T-helper 1 cell (primary cell): ENCODE measurements at regions not wholly inside any gene's neighbourhood (a gene's known extent, or its start where the extent isn't known, plus 50 kb on each side); places are given as distances from the start of the nearest gene placed in this dataset.
"Not testable (repeated sequence)": the region's sequence is repeated elsewhere in the genome, so short reads cannot be mapped to it uniquely, and the experiment has no call there.

Experiments used
- DNase-seq, 5 donors: peaks; one replicate each; pipeline ENCODE4 v3.0.0-alpha.2; 2012 to 2020

DNA sequence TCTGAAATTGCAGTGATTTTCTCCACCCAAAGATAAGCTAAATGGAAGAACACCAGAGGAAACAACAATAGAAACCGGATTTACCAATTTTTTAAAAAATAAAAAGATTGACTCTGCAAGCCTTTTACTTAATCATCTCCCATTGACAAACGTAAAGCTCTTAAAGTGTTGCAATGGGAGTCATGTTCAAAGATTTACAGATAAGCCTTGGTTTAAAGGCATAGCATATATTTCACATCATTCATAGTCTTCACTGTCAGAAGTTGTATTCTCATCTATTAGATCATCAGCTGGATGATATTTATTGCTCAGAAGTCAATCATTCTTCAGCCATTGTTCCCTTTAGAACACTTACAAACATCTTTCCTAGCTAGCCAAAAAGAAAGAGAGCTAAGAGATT lies 397.6 kb downstream of the GBE1 start:
- DNase-seq, result no peak

- no peak for DNase-seq
Observed at GRCh38 chr3:81354119-81354518, 407.3 kb downstream of the GBE1 start.

DNA sequence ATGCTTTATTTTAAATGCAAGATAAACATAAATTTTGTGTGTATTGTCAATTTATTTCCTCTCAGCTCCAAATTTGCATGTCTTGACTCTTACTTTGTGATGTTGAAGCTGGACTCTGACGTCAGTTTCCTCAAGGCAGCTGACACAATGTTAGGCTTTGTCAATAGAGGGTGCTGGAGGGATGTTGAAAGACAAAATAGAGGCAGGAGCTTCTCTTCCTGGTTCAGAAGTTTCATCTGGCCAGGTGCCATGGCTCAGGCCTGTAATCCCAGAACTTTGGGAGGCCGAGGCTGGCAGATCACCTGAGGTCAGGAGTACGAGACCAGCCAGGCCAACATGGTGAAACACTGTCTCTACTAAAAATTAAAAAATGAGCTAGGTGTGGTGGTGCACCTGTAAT lies 408.6 kb downstream of the GBE1 start:
- no peak for DNase-seq

DNA sequence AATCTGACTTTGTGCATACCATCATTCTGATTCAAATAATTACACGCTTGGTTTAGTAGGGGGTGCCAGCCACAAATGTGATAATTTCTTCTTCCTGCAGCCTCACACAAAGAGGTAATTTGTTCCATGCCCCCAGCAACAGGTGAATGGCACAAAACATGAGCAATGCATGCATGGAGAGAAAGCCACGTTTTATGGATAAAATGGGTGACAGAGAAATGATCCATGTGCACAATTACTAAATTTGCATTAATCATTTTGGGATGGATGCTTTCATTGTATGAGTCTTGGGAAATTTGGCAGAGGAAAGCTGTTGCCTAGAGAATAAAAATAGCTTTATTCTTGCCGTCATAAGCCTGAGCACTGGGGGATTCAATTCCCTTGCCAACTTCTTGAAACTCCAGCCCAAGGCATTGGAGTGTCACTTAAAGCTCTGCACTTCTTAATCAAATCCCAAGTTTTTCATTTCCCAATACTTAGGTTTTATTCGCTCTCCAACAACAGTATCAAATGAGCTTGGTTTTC lies 411.6 kb downstream of the GBE1 start:
- no peak for DNase-seq

DNA sequence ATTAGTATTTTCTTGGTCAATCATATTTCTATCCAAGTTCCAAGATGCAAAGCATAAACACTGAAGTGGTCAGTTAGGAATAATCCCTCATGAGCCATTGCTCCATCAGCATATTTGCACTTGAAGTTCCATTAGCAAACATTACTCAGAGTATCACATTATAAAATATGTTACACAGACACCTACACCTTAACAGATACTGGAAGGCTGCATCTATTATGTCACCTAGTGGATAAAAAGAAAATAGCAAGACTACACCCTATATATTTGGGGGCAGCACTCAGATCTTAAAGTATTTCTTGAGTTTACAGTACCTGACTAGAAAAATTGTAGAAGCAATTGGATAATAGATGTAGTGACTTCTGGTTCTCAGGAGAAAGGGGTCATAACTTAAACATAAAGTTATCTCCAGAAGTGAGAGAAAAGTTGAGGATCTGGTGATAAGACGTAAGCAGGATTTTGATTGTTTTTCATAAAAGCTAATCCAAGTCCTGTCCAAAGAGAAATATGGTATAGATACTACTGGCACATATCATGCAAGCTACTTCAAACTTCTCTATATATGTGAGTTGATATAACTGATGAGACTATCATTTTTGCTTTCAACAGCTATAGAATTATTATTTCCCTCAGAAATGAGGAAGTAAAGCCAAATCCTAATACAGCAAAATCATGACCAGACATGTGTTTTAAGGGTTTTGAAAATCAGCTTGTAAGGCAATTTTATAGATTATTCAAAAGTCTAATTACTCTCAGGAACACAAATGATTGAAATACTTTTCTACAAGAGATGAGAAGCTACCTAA lies 422.2 kb downstream of the GBE1 start:
- no peak for DNase-seq

GRCh38 chr3:81336470-81336869 lies 425.0 kb downstream of the GBE1 start:
- DNase-seq, result no peak

- not testable (repeated sequence) for DNase-seq
Observed at GRCh38 chr3:81329835-81330234, 431.6 kb downstream of the GBE1 start.

DNA sequence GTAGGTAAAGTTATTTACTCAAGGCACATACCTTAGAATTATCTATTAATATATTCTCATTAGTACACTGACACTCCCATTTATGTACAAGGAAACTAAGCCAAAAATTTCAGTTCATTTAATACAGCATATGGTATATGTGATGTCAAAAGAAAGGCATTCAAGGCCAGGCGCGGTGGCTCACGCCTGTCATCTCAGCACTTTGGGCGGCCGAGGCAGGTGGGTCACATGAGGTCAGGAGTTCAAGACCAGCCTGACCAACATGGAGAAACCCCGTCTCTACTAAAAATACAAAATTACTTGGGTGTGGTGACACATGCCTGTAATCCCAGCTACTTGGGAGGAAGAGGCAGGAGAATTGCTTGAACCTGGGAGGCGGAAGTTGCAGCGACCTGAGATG lies 435.2 kb downstream of the GBE1 start:
- DNase-seq, result no peak

GRCh38 chr3:81320862-81321261 lies 440.6 kb downstream of the GBE1 start:
- DNase-seq, result no peak

DNA sequence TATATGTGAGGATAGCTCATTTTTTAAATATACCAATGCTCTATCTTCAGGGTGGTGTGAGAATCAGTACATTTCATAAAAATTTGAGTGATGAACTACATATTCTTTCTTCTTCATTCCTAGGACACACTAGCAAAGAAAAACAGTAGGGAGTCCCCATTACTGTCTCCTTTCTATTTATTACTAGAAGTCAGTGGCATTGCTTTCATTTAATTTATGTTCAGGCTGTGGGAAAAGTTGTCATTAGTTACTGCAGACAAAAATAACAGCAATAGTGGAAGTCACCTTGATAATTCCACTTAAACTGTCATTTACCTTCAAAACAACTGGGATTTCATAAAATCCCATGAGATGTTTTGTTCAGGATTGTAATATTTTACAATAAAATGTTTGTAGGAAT lies 446.4 kb downstream of the GBE1 start:
- DNase-seq, result no peak

- no peak for DNase-seq
Observed at GRCh38 chr3:81311321-81311720, 450.1 kb downstream of the GBE1 start.

DNA sequence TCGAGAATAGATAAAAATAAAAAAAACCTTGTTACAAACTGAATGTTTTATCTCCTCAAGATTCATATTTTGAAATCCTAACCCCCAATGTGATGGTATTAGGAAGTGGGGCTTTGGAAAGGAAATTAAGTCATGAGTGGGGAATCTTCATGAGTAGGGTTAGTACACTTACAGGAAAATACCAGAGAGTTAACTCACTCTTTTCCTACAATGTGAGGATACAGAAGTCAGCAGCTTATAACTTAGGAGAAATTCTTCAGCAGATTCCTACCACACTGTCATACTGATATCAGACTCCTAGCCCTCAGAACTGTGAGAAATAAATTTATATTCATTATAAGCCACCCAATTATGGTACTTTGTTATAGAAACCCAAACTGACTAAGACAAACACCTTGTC lies 453.1 kb downstream of the GBE1 start:
- no peak for DNase-seq

- DNase-seq, result no peak
Observed at GRCh38 chr3:81307221-81307620, 454.2 kb downstream of the GBE1 start.

DNA sequence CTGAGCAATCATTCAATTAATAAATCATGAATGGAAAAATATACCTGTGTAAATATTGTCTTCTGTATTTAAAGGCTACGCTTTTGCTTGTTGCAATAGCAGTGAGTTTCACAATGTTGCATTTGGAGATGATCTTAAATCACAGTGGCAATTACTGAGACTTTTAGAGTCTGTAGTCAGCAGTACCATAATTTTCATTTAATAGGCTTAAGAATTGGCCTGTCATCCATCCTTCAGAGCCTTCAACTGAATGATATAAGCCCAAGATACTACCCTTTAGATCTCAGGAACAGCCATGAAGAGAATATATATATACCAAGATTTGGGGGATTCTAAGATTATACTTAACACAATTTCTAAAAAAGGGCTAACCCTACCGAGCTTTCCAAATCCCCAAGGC lies 458.1 kb downstream of the GBE1 start:
- no peak for DNase-seq

- peak in 1 of 5 donors; percentile 0 for DNase-seq
Observed at GRCh38 chr3:81302045-81302444, 459.4 kb downstream of the GBE1 start.

DNA sequence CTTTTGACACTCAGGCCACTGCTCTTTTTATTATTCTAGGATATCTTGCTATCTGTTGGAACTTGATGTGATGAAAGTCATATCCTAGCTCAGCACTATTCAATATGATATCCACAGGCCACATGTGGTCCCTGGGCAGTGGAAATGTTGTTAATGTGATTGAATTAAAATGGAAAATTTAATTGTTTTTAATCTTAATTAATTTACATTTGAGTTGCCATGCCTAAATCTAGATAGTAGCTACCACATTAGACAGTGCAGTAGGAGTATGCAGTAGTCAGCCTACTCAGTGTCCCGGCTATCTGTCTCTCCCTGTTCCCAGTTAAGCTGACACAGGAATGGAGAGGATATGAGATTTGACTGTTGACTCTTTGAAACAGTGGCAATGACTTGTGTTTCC lies 460.2 kb downstream of the GBE1 start:
- no peak for DNase-seq

DNA sequence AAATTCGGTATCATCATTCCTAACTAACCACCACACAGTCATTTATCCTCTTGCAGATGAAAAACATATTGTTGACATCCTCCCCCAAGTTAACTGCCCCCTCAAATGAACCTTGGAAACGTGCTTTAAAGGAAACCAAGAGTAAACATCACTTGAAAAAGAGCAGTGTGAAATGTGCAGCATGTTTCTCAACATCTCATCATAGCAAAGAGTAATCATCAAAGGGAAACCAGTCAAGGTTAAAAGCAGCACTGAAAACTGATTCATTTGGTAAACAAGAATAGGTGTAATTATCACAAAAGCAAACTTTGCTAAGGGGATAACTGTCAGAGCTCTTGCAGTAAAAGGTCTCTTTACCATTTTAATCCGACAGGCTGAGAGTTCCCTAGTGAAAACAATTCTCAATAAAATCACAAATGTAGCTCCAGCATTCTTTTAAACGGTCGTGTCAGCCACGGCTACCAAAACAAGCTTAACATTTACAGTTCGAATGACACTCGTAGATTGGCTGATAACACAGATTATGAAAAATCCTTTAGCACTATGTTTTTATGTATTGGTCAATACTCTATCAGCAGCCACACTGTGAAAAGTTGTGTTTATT lies 461.0 kb downstream of the GBE1 start:
- DNase-seq, result no peak

DNA sequence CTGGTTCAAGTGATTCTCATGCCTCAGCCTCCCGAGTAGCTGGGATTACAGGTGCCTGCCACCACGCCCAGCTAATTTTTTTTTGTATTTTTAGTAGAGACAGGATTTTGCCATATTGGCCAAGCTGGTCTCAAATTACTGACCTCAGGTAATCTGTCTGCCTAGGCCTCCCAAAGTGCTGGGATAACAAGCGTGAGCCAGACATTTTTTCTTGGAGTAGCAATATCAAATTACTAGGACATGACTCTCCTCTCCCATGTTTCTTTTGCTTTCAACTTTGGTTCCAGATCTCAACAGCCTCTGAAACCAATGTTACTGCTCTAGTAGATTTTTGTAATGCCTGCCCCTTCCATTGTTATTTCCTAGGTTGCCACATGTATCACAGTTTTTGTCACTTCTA lies 462.0 kb downstream of the GBE1 start:
- DNase-seq, result no peak

- DNase-seq, result no peak
Observed at GRCh38 chr3:81295906-81296577, 465.4 kb downstream of the GBE1 start.

- no peak for DNase-seq
Observed at GRCh38 chr3:81293156-81293555, 468.3 kb downstream of the GBE1 start.

DNA sequence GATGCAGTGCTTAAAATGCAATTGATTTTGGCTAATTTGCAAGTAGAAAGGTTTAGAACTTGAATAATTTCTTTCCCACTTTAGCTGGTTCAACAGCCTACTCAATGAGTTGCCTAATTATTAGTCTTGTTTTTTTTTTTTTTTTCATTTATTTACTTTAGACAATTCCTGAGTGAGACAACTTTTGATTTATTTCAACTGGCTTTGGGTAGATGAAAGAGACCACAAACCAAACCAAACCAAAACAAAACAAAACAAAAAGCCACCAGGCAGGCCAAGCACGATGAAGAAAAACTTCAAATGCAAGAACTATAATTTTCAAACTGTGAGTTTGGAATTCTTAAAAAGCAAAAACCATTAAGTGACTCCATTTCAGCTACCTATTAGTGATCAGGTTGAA lies 469.9 kb downstream of the GBE1 start:
- no peak for DNase-seq

DNA sequence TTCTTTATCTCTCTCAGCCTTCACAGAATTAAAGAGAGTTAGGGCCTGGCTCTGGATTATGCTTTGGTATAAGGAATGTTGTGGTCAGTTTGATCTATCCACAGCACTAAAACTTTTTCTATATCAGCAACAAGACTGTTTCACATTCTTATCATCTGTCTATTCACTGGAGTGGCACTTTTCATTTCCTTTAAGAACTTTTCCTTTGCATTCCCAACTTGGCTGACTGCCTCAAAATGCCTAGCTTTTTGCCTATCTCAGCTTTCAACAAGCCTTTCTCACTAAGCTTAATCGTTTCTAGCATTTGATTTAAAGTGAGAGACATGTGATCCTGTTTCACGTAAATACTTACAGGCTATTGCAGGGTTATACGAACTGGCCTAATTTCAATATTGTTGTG lies 471.8 kb downstream of the GBE1 start:
- DNase-seq, result no peak

DNA sequence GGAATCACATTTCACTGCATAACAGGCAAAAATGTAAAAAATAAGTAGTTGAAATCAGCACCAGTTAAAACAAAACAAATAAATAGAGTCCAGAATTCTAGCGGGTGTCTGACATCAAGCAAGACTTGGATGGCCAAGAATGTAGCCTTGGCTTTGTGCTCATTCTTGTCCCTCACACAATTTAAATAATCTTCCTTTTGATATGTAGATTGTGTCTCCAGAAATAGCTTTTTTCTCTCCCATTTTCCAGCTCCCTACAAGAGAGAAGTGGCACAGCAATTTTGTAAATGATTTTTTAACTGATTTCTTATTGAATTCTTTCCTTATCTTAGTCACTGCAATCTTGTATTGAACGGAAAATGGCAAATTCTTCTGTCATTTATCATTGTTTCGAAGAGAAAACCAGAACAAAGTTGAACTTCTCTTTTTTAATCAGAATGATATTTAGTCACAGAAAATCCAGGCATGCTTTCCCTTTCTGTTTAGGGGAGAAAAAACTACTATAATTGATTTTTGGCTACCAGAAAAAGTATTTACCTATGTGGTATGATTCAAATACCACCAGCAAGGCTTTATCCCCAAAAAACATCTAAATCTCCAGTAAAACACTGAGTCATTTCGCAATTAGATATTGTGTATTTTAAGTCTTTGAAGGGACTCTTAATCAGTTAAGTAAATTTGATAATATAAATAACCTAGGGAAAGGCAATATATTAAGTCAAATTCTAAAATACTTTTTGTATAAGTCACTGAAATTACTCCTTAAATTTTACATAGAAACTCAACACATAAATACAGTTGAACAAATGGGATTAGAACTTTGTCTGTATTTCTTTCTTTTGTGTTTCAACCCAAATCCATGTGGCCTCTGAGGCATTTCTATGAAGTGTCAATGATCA lies 481.7 kb downstream of the GBE1 start:
- DNase-seq, result no peak
